CD4-positive, CD25-positive, alpha-beta regulatory T cell (primary cell): ENCODE measurements at regions not wholly inside any gene's neighbourhood (a gene's known extent, or its start where the extent isn't known, plus 50 kb on each side); places are given as distances from the start of the nearest gene placed in this dataset.
A peak's percentile ranks its signal among the peaks of the same experiment; 100 is the strongest.

Experiments used
- ATAC-seq, 2 donors: fragments of 150-1000 bp; cut with Tn5 transposase; one replicate each; pipeline ENCODE4 v1.10.0; 2021; ENCODE audit warnings: low read depth in 2 of 2, moderate number of reproducible peaks in 2 of 2, moderate library complexity in 1 of 2
- DNase-seq, 3 donors: peaks; one replicate each; pipeline versions ENCODE4 v3.0.0 to v3.0.0-alpha.2; 2012 to 2022; ENCODE audit warnings: mixed read lengths in 1 of 3
- H3K27ac ChIP-seq: one replicate; pipeline ENCODE4 v1.7.0; 2013; ENCODE audit warnings: mild to moderate bottlenecking, low read length; ENCODE audit not compliant: insufficient read depth, poor library complexity, severe bottlenecking
- H3K27me3 ChIP-seq: one replicate; pipeline ENCODE4 v1.7.0; 2013; ENCODE audit warnings: low read length; ENCODE audit not compliant: control insufficient read depth, insufficient read depth
- H3K36me3 ChIP-seq: one replicate; pipeline ENCODE4 v1.7.0; 2013; ENCODE audit warnings: mild to moderate bottlenecking, low read length, moderate library complexity; ENCODE audit not compliant: control insufficient read depth, insufficient read depth
- H3K4me1 ChIP-seq: 2 replicates; pipeline ENCODE4 v1.7.0; 2013; ENCODE audit warnings: mild to moderate bottlenecking, low read length; ENCODE audit not compliant: insufficient read depth, control insufficient read depth, poor library complexity, severe bottlenecking
- H3K4me3 ChIP-seq: one replicate; pipeline ENCODE4 v1.7.0; 2013; ENCODE audit warnings: low read depth, mild to moderate bottlenecking, low read length, moderate library complexity
- H3K9me3 ChIP-seq, 2 experiments: 1 replicate in 1 of 2; 2 replicates in 1 of 2; pipeline ENCODE4 v1.7.0; 2013; ENCODE audit warnings: low read length in 2 of 2, mild to moderate bottlenecking in 1 of 2, moderate library complexity in 1 of 2; ENCODE audit not compliant: control insufficient read depth in 2 of 2
- H3K27ac Mint-ChIP-seq, 3 donors: one replicate each; pipeline ENCODE4 v1.8.0; 2020 to 2022; ENCODE audit warnings: mild to moderate bottlenecking in 3 of 3, mixed read lengths in 3 of 3, moderate library complexity in 2 of 3
- H3K27me3 Mint-ChIP-seq: one replicate; pipeline ENCODE4 v1.8.0; 2022; ENCODE audit warnings: mild to moderate bottlenecking, mixed read lengths
- H3K36me3 Mint-ChIP-seq: one replicate; pipeline ENCODE4 v1.8.0; 2020; ENCODE audit warnings: mixed read lengths
- H3K4me1 Mint-ChIP-seq, 4 donors: one replicate each; pipeline ENCODE4 v1.8.0; 2020 to 2022; ENCODE audit warnings: mixed read lengths in 4 of 4, mild to moderate bottlenecking in 1 of 4
- H3K4me3 Mint-ChIP-seq, 4 donors: one replicate each; pipeline ENCODE4 v1.8.0; 2020 to 2022; ENCODE audit warnings: mild to moderate bottlenecking in 4 of 4, mixed read lengths in 4 of 4, moderate library complexity in 3 of 4
- H3K9me3 Mint-ChIP-seq, 7 donors: one replicate each; pipeline ENCODE4 v1.8.0; 2020 to 2022; ENCODE audit warnings: mixed read lengths in 7 of 7, mild to moderate bottlenecking in 3 of 7, moderate library complexity in 2 of 7

GRCh38 chr14:97703006-97703760 is 906.0 kb downstream of the VRK1 start:
- peak; percentile 83 to 87 for ATAC-seq
- H3K27ac Mint-ChIP-seq = peak overlapping the region; percentile 94 to 99 (median 94)

DNA sequence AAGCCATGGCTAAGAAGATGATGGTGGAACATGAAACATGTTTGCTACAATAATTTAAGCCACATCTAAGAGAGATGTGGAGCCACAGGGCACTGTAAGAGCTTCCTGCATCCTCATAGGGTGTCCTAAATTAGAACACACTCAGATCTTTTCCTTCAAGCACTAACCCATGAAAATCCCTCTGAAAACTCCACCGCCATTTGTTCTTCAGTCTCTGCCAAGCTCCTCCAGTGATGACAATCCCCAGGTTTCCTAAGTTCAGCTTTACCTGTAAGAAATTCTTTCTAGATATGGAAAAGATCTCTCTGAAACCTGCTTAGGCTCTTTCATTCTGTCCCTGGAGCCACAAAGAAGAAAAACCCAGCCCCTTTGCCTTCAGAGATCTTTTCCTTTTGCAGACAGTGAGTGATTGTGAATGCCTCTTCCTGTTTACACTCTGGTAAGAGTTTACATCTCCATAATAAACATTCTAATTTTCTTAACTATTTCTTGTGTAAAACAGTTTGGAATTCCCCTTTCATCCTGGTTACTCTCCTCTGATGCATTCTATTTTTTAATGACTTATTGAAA is 907.2 kb downstream of the VRK1 start:
- Mint-ChIP-seq H3K36me3 (no peaks in the 10 kb centered on the region), H3K27ac (peak overlapping the region; percentile 94 to 99 (median 94)), H3K4me3 (peak overlapping the region; percentile 56 to 80 (median 68)), H3K27me3 (no peaks in the 10 kb centered on the region), H3K9me3 (peaks cover 0 to 1% (median 0%) of the 10 kb centered on the region in 7 donors), H3K4me1 (peaks cover 42 to 87% (median 76%) of the 10 kb centered on the region in 4 donors)
- peaks cover 81% of the 10 kb centered on the region for H3K4me1 ChIP-seq
- no peak for ATAC-seq
- no peaks in the 10 kb centered on the region for H3K36me3 ChIP-seq
- no peaks in the 10 kb centered on the region for H3K27me3 ChIP-seq
- no peaks in the 10 kb centered on the region for H3K9me3 ChIP-seq
- H3K27ac ChIP-seq = peak overlapping the region; percentile 72
- DNase-seq = peak in 1 of 3 donors; percentile 30
- peak overlapping the region; percentile 62 for H3K4me3 ChIP-seq

More at GRCh38 chr14:97703006-97703760, 906.0 kb downstream of the VRK1 start:
- H3K9me3 Mint-ChIP-seq = peaks cover 0 to 4% (median 0%) of the 10 kb centered on the region in 7 donors
- no peaks in the 10 kb centered on the region for H3K36me3 ChIP-seq
- H3K4me3 ChIP-seq = peak overlapping the region; percentile 62
- H3K27me3 Mint-ChIP-seq = no peaks in the 10 kb centered on the region
- H3K4me1 ChIP-seq = peaks cover 70% of the 10 kb centered on the region
- H3K27me3 ChIP-seq = no peaks in the 10 kb centered on the region
- no peaks in the 10 kb centered on the region for H3K9me3 ChIP-seq
- H3K4me1 Mint-ChIP-seq = peaks cover 35 to 81% (median 71%) of the 10 kb centered on the region in 4 donors
- peak overlapping the region; percentile 72 for H3K27ac ChIP-seq
- H3K4me3 Mint-ChIP-seq = peak overlapping the region; percentile 56 to 80 (median 78)
- peaks cover 3% of the 10 kb centered on the region for H3K36me3 Mint-ChIP-seq
- DNase-seq = peak in 2 of 3 donors; percentile 64 to 90

GRCh38 chr14:97705107-97705506 is 907.9 kb downstream of the VRK1 start:
- no peaks in the 10 kb centered on the region for H3K27me3 ChIP-seq
- no peaks in the 10 kb centered on the region for H3K36me3 Mint-ChIP-seq
- no peaks in the 10 kb centered on the region for H3K36me3 ChIP-seq
- peak overlapping the region; percentile 63 for H3K27ac ChIP-seq
- no peak overlapping the region for H3K4me3 ChIP-seq
- no peak for ATAC-seq
- peaks cover 48 to 91% (median 81%) of the 10 kb centered on the region in 4 donors for H3K4me1 Mint-ChIP-seq
- no peaks in the 10 kb centered on the region for H3K27me3 Mint-ChIP-seq
- peak overlapping the region in 1 of 4 donors; percentile 25 for H3K4me3 Mint-ChIP-seq
- H3K9me3 ChIP-seq = no peaks in the 10 kb centered on the region
- peaks cover 88% of the 10 kb centered on the region for H3K4me1 ChIP-seq
- H3K9me3 Mint-ChIP-seq = peaks cover 0 to 1% (median 0%) of the 10 kb centered on the region in 7 donors
- no peak for DNase-seq
- H3K27ac Mint-ChIP-seq = peak overlapping the region; percentile 86 to 94 (median 94)

- Mint-ChIP-seq H3K27me3 (no peaks in the 10 kb centered on the region), H3K4me1 (peaks cover 54 to 95% (median 84%) of the 10 kb centered on the region in 4 donors), H3K27ac (peak overlapping the region; percentile 82 to 94 (median 87)), H3K36me3 (no peaks in the 10 kb centered on the region), H3K4me3 (peak overlapping the region in 2 of 4 donors; percentile 54 to 82), H3K9me3 (peaks cover 0 to 1% (median 0%) of the 10 kb centered on the region in 7 donors)
- no peaks in the 10 kb centered on the region for H3K9me3 ChIP-seq
- H3K4me3 ChIP-seq = peak overlapping the region; percentile 20
- H3K27me3 ChIP-seq = no peaks in the 10 kb centered on the region
- ATAC-seq (no peak), DNase-seq (peak in 1 of 3 donors; percentile 38)
- peaks cover 97% of the 10 kb centered on the region for H3K4me1 ChIP-seq
- peak overlapping the region; percentile 64 for H3K27ac ChIP-seq
- no peaks in the 10 kb centered on the region for H3K36me3 ChIP-seq
These were observed 908.8 kb downstream of the VRK1 start for GRCh38 chr14:97705976-97706375.

DNA sequence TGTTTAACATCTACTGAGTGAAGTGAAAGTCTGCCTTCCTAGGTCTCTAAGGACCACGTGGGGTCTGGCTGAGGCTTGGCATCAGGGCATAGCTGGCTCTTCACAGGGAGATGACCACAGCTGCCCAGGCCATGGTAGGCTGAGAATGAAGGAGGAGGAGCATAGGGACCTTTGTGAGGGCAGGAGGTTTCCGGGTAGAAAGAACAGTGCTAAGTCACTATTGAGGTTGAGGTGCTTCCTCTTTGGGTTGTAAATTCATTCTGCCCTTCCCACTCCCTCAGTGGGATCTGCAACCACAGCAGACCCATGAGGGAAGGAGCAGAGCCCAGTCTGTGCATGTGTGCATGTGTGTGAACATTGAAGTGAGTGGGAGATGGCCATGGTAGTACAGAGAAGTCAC is 909.6 kb downstream of the VRK1 start:
- peaks cover 60 to 98% (median 85%) of the 10 kb centered on the region in 4 donors for H3K4me1 Mint-ChIP-seq
- Histone ChIP-seq H3K36me3 (no peaks in the 10 kb centered on the region), H3K27ac (peak overlapping the region; percentile 64), H3K27me3 (no peaks in the 10 kb centered on the region), H3K4me1 (peaks cover 99% of the 10 kb centered on the region), H3K9me3 (no peaks in the 10 kb centered on the region), H3K4me3 (peak overlapping the region; percentile 62)
- DNase-seq (peak in 1 of 3 donors; percentile 64), ATAC-seq (no peak)
- H3K36me3 Mint-ChIP-seq = no peaks in the 10 kb centered on the region
- peak overlapping the region; percentile 82 to 94 (median 87) for H3K27ac Mint-ChIP-seq
- peaks cover 0 to 1% (median 0%) of the 10 kb centered on the region in 7 donors for H3K9me3 Mint-ChIP-seq
- peak overlapping the region; percentile 17 to 85 (median 78) for H3K4me3 Mint-ChIP-seq
- no peaks in the 10 kb centered on the region for H3K27me3 Mint-ChIP-seq

DNA sequence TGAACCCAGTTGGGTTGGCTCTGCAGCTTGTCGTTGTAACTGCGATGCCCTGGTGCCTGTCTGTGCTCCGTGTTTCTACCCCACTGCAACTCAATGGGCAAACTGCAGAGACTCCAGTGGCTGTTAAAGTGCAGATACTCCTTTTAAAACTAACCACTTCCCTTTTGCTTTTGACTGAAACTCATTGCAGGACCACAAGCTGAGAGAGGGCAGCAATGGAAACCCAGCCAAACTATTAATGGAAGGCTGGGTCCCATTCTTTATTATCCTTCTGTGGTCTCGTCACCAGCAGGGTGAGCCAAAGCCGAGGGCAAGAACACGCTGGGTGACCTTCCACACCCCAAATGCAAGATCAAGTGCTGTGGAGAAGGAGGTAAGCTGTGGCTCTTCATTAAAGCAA is 910.4 kb downstream of the VRK1 start:
- peaks cover 63 to 98% (median 89%) of the 10 kb centered on the region in 4 donors for H3K4me1 Mint-ChIP-seq
- Histone ChIP-seq H3K36me3 (no peaks in the 10 kb centered on the region), H3K4me3 (peak overlapping the region; percentile 62), H3K9me3 (no peaks in the 10 kb centered on the region), H3K4me1 (peaks cover 97% of the 10 kb centered on the region), H3K27me3 (no peaks in the 10 kb centered on the region), H3K27ac (peak overlapping the region; percentile 64)
- peak overlapping the region; percentile 82 to 94 (median 87) for H3K27ac Mint-ChIP-seq
- ATAC-seq (peak; percentile 22 to 29), DNase-seq (peak in 2 of 3 donors; percentile 45 to 81)
- H3K36me3 Mint-ChIP-seq = no peaks in the 10 kb centered on the region
- peaks cover 0 to 1% (median 0%) of the 10 kb centered on the region in 7 donors for H3K9me3 Mint-ChIP-seq
- H3K4me3 Mint-ChIP-seq = peak overlapping the region; percentile 36 to 85 (median 78)
- no peaks in the 10 kb centered on the region for H3K27me3 Mint-ChIP-seq

DNA sequence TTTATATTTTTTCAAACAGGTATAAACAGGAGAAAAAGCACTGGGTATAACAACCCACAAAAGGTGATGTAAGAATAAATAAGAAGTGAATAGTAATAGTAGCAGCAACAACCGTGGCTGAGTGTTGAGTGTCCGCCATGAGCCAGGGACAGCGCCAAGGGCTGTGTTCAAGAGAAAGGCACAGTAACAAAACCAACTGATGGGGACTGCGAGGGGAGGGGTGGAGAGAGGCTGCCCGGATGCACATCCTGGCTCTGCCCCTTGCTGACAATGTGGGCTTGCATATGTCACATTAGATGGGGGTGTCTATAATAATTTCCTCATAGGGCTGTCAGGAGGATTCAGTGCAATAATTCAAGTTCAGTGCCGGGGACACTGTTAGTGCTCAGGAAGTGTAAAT is 912.4 kb downstream of the VRK1 start:
- peak overlapping the region; percentile 53 to 82 (median 70) for H3K4me3 Mint-ChIP-seq
- no peaks in the 10 kb centered on the region for H3K9me3 ChIP-seq
- peak overlapping the region; percentile 59 for H3K4me3 ChIP-seq
- no peaks in the 10 kb centered on the region for H3K36me3 ChIP-seq
- no peaks in the 10 kb centered on the region for H3K27me3 Mint-ChIP-seq
- H3K9me3 Mint-ChIP-seq = no peaks in the 10 kb centered on the region
- peak overlapping the region; percentile 59 for H3K27ac ChIP-seq
- no peaks in the 10 kb centered on the region for H3K36me3 Mint-ChIP-seq
- H3K4me1 Mint-ChIP-seq = peaks cover 49 to 86% (median 75%) of the 10 kb centered on the region in 4 donors
- peak overlapping the region; percentile 68 to 94 (median 82) for H3K27ac Mint-ChIP-seq
- H3K27me3 ChIP-seq = no peaks in the 10 kb centered on the region
- ATAC-seq (peak; percentile 83 to 84), DNase-seq (peak in 2 of 3 donors; percentile 68 to 83)
- peaks cover 78% of the 10 kb centered on the region for H3K4me1 ChIP-seq
